Stimulated activated naive CD4-positive, alpha-beta T cell treated with Interleukin-2 at 50 U/mL for 16 hours (primary cell): ENCODE measurements at regions not wholly inside any gene's neighbourhood (a gene's known extent, or its start where the extent isn't known, plus 50 kb on each side); places are given as distances from the start of the nearest gene placed in this dataset.

Source experiments
- DNase-seq: peaks from one replicate; lab custom pipeline; 2025; lab: John Stamatoyannopoulos, UW

DNA sequence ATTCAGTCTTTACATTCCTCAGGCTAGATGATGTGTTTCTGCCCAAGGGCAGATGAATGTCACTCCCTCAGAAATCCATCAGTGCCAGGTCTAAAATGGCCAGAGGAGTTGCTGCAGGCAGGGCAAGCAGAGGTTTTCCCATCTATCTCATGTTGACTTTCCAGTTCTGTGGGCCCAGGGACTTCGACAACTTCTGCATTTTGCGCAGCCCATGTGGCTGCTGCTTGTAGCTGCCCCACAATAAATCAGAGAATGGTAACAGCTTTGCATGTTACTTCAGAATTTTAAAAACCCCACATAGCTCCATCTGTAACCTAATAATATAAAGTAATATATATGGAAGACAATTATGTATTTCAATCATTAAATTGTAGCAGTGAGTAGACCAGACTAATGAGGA, 1367.7 kb upstream of the AGA start:
- no peak for DNase-seq

DNA sequence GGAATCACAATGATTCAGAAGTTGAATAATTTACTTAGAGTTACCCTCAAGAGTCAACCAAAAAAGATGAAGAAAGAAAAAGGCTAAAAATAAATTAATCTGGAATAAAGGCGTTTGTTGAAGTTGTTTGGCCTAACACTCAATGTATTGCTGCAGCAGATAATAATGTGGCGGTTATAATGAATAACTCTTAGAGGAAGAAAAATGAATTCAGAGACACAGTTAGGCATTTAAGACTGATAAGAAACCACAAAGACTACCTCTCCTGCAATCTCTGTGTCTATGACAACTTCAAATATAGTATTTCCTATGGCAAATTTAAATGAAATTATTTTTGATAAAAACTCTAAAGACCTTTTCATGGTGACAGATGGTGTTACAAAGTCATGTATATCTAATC, 1369.1 kb upstream of the AGA start:
- no peak for DNase-seq

DNA sequence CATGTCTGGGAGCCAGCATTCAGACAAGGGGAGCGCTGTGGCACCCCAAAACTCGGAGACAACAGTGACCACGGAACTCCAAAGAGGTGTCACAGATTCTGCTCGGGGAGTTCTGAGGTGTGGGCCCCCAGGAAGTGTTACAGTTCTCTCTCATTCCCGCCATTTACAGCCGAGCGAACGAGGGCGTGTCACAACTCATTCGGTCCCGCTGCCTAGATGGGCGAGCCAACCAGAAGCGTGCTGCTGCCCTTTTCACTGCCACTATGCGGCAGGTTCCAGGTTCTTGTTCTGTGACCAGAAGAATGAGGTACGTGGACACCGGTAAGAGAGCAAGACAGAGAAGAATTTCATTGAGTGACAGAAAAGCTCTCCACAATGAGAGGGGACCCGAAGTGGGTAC, 1370.6 kb upstream of the AGA start:
- DNase-seq, result no peak

DNA sequence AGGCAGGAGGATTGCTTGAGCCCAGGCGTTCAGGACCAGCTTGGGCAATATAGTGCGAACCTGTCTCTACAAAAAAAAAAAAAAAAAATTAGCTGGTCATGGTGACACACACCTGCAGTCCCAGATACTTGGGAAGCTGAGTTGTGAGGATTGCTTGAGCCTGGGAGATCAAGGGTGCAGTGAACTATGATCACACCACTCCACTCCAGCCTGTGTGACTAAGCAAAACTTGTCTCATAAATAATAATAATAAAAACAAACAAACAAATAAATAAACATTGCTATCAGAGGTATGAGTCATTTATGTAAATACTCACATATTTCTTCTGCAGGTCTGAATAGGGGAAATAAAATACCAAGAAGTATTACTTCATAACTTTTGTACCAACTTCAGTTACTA, 1372.7 kb upstream of the AGA start:
- no peak for DNase-seq

DNA sequence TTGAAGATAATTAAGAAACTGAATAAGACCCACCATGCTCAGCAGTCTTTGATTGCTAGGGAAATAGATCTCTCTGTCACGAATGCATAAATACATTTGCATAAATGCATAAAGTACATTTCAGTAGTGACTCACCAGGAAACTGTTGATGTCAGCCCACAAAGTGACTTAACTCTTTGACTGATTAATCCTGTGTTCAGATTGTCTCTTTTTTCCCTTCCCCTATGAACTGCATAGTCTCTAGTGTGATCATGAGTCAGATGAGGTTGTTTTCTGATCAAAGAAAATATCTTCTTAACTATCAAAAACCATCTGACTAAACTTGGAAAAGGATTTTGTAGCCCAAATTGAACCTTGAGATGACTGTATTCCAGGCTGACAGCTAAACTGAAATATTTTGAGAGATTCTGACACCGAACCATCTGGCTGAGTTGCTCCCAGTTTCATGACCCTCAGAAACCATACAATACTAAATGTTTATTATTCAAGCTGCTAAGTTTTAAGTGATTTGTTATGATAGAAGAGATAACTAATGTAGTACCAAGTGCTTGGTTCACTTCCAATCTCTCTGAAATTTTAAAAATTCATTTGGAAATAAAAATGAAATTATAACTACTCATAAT, 1381.5 kb upstream of the AGA start:
- no peak for DNase-seq

DNA sequence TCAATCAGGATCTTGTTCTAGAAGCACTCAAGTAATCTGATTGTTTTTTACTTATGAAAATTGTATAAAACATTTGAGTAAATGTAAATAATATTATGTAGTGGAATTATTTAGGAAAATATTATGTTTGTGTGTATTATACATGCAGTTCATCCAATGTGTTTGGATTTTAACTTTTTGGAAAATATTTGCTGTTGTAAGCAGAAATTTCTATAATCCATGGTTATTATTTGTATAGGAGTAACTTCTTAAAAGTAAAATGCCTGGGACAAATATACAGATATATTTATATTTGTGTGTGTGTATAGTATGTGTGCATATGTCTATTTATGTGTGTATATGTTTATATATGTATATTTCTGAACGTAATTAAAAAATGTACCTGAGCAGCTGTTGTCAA, 1394.6 kb upstream of the AGA start:
- no peak for DNase-seq

DNA sequence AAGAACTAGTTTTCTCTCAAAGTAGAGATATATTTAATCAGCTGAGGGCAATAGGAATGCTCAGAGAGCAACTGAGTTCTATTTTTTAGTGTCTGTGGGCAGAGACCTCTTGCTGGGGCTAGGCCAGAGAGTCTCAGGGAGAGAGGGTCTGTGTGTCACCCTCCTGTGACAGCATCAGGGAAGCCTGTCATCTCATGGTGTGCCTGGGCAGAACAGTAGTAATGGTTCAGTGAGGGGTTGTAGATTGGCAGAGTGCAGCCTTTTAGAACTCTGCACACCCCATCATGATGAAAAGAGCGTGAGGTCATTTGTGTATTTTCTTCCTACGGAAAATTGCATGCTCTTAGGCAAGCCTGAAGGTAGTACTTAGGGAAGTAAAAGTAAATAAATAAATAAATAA, 1396.5 kb upstream of the AGA start:
- no peak for DNase-seq

DNA sequence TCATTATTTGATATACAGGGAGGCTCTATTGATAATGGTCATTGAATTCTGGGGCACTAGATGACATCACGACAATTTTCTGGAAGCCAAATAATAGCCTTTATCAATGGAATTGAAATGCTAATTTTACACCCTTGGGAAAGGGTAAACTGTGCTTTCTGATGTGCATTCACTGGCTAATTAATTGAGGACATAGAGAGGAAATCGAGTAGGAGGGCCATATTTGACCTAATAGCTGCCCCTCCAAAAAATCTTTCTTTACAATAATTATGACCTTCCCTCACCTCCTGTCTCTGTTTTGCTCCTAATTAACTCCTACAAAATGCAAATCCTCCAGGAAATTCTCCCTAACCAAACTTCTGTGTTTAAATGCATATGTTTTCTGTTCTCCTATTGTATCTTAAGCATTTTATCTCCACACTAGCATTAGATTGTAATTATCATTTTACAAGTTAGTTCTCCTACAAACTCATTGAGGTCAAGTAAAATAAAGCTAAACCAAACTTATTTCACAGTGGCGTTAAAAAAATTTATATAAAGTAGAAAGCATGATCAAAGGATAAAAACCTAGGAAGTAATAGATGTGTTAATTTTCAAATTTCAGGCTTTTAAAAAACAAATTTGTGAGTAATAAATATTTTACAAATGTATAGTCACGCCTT, 1414.0 kb upstream of the AGA start:
- no peak for DNase-seq

DNA sequence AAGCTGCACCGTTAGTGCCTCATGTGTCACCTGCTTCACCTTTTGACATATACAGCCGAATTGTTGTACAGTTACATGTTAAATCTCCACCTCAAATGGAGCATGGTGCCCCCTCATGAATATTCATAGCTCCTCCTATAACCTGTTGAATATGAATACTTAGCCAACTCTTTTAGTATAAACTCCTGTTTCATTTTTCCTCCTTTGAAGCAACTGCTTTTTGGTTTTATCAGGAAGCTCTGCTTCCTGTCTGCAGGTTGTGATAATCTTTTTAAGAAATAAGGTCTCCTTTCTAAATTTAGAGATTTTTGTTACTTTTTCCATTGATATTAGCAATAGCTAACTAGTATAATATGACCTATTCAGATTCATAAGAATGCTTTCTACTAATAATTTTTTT, 1429.2 kb upstream of the AGA start:
- DNase-seq, result no peak

DNA sequence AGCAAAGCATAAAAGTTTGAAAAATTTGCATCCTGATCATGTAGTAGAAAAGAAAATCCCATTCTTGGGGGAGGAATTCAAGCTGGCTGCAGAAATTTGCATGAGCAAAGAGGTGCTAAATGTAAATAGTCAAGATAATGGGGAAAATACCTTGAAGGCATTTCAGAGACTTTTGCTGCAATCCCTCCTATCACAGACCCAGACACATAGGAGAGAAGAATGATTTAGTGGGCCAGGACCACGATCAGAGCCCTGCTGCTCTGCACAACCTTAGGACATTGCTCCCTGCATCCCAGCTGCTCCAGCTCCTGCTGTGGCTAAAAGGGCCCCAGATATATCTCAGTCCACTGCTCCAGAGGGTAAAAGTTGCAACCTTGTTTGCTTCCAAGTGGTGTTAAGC, 1439.7 kb upstream of the AGA start:
- no peak for DNase-seq

DNA sequence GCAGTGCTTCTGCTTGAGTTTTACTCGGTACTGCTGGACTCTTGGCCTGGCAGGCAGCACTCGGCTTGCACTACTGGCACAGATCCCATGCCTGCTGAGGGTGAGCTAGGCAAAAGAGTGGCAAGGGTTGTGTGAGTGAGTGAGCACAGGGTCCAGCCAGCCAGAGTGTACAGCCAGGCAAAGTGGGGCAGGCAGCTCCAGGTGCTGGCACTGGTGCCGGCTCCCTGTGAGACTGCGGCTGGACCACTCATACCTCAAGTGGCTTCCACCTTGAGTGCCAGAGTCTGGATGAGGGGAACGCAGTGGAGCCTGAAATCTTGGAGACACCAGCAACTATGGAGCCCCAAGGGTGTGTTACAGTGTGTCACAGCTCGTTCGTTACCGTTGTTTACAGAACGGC, 1451.9 kb upstream of the AGA start:
- no peak for DNase-seq

DNA sequence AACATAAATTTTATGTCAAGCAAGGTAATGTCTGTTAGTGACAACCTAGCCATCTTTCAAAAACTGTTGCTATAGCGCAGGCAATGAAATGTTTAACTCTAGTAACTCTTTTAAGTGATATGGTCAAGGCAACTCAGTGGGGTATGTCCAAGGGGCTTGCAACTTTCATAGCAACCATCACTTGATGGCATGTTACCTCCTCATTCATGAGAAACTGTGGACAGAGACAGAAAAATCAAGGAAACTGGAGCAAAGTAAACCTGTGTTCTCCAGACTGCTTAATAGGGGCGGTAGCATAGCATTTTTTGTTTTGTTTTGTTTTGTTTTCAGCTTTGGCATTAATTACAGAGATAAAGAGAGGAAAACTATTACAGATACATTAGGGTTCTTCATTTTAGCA, 1456.8 kb upstream of the AGA start:
- no peak for DNase-seq

DNA sequence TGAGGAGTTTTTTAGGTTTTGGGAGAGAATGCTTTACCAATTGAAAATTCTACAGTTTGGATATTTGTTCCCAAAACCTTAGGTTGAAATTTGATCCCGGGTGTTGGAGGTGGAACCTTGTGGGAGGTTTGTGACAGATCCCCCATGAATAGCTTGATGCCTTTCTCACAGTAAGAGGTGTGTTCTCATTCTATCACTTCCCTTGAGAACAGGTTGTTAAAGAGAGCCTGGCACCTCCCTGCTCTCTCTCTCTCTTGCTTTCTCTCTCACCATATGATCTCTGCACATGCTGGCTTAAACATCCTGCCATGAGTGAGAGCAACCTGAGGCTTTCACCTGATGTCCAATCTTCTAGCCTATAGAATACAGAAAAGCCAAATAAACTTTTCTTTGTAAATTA, 1475.5 kb upstream of the AGA start:
- DNase-seq, result no peak

DNA sequence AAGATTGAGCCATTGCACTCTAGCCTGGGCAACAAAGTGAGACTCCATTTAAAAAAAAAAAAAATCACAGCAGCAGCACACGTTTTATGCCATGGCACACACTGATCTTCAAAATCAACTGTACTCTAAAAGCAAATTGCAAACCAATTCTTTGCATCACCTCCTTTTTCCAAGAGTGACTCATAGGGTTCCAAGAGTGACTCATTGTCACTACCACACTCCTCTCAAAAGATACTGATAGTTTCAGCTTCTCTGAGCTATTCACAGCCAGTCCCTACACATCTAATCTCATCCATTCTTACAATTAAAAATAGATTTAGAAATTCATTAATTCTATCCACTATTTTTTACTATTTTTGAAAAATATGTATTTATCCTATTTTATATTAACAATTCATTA, 1494.9 kb upstream of the AGA start:
- no peak for DNase-seq

DNA sequence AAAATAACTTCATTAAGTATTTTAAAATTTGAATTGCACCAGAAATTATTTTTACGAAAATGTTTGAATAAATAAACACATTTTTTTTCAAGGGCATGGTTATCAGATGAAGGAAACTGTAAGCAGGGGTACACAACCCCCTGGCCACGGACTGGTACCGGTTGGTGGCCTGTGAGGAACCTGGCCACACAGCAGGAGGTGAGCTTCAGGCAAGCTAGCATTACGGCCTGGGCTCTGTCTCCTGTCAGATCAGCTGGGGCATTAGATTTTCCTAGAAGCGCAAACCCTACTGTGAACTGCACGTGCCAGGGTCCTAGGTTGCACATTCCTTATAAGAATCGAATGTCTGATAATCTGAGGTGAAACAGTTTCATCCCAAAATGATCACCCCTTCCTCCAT, 1499.7 kb upstream of the AGA start:
- DNase-seq, result no peak

DNA sequence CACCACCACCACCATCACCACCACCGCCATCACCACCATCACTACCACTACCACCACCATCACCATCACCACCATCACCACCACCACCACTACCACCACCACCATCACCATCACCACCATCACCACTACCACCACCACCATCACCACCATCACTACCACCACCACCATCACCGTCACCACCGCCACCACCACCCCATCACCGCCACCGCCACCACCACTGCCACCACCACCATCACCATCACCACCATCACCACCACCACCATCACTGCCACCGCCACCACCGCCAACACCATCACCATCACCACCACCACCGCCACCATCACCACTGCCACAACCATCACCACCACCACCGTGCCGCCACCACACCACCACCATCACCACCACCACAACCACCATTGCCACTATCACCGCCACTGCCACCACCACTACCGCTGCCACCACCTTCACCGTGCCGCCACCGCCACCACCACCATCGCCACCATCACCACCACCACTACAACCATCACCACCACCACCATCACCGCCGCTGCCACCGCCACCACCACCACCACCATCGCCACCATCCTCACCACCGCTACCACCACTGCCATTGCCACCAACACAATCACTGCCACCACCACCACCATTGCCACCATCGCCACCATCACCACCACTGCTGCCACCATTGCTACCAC, 1511.3 kb upstream of the AGA start:
- no peak for DNase-seq

DNA sequence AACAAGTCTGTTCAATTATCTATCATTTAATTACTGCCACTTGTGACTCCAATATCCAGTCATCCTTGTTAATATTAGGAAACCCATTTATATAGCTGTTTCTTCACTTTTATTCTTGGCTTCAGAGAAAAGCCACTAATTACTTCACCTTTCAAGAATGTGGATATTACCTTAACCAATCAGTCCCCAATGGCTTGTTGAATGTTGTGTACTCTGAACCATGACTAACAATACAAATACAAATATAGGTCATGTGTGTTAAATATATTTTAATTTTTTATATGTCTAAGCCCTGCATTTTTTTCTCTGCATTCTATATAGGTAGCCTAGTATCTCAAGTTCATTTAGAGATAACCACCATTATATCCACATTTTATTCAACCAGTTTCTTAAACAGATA, 1513.4 kb upstream of the AGA start:
- DNase-seq, result no peak

DNA sequence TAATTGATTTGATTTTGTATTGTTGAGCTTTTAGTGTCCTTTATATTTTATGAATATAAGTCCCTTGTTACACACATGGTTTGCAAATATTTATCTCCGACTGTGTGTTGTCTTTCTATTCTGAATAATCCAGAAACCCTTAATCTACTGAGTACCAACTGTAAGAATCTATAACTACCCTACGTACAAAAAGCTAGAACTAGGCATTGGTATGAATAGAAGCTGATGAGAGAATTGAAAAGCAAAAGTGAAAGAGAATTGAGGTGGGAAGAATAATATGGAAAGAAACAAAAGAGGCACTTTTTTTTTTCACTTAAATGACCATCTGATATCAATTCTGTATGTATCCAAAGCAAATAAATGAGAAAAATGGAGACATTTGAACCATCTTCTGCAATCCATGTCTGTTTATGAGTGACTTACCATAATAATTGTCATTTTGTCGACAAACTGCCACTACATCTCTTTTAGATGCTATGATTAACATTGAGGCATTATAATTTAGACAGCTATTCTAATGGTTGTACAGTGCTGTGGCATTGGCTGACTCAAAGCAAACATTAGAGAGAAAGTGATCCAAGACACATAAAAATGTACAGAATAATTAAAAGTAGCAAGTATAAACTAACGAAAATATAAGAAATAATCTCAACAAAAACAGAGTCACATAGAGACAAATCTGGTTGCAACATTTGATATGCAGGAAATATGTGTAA, 1516.6 kb upstream of the AGA start:
- DNase-seq, result no peak

DNA sequence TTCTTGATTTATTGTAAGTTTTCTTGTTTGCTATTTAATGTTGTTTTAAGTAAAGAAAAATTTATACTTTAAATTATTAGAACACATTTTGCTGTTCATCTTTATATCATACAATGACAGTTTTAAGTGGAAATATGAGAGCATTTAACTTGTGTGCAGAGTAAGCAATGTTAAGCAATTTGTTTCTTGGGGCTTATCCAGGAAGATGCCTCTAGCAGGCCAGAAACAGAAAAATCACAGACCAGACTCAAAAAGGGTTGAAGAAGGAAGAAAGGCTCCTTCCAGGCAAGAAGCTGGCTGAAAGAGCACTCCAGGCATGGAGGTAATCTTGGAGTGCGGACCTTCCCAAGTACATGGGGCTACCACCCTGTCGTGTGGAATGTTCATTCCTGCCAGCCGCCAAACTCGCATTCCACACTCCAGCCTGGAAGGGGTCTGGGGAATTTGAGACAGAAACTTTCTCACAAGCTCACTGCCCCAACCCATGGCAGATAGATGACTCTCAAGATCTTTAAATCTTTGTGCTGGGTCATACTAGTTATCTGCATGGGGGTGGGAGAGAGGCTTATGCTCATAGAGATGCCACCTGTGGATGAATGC, 1521.3 kb upstream of the AGA start:
- no peak for DNase-seq

DNA sequence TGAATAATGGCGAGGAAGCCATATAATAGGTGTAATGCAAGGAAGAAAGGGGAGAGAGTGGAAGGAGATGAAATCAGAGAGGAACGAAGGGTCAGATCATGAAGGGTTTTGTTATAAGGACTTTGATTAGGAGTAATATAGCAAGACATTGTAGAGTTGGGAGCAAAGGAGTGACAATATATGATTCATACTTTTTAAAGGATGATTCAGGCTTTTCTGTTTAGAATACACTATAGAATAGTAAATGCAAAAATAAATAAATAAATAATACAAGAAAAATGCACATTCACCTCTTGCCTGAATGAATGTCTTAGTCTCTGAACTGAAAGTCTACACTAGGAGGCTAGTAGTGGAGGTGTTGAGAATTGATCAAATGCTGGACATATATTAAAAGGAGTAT, 1524.4 kb upstream of the AGA start:
- DNase-seq, result no peak

DNA sequence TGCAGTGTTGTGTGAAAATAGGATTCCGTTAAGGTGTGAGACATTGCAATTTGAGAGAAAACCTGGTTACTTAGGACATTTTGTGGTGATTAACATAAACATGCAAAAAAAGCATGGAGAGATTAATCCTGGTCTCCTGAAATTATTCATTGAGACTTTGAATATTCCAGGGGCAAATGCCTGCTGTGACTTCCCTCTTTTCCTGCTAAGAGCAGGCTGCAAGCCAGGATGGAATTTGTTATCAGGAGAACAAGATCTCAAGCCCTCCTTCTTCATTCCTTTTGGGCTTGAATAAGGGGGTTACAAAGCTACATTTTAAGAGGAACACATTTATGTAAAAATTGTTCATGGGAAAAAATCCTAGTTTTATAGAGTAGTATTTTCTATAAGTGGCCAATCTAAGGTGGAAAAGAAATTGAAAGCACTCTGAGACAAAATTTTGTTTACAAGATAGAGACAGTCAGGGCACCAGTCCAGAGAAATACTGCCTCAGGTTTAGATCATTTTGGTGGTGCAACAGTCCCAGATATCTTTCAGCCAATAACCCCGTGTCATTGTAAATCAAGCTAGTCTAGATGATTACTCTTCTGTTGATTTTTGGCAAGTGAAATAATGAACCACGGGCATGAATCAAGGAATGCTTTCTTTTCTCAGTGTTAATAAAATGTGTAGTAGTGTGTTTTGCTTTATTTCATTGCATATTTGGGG, 1528.3 kb upstream of the AGA start:
- DNase-seq, result no peak

DNA sequence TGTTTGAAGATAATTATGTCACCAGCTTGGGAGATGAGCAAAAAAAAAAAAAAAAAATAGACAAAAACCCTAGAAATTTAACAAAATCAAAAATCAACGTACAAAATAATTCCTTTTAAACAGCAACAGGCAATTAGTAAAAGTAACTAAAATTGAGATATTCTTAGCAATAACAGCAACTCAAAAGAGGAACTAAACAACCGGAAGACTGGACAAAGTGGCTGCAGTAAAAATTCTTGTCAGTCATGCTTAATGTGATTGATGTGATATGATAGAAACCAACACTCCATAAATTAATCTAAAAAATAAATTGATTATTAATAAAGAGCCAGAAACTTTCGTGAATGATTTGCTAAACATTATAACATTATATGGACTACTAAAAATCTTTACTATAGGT, 1534.6 kb upstream of the AGA start:
- no peak for DNase-seq
